ENCODE measurements at regions not wholly inside any gene's neighbourhood (a gene's known extent, or its start where the extent isn't known, plus 50 kb on each side); places are given as distances from the start of the nearest gene placed in this dataset.

DNA sequence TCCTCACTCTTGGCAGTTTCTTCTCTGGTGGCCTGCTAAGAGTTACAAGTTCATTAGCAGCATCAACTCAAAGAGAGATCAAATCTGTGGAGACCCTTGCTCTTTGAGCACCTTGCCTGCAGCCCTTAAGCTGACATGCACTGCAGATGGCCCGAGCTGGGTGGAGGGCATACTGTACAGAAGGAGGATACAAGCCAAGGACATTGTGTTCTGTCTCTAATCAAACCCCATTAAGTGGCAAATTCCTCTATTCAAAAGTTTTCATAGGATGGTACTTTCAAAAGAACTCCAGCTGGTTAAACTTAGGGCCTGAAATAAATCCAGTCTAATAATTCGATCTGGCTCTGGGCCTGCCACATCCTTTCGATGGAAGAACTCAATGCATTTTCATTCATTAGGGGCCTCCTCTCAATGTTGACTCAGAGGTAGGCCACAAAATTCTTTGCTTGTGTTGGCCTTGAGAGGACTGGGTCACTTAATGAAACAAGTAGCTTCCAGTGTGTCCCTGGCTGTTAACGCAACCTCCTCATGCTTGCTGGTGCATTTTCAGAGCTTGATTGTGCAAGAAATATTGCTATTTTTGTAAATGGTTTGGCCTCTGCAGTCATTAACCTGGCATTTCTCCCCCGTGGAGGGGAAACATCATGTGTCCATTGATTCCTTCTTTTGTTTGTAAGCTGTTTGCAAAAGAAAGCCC, 318.2 kb downstream of the NUAK1 start:
- DNase-seq = peak; percentile 31 to 39 (median 34)

DNA sequence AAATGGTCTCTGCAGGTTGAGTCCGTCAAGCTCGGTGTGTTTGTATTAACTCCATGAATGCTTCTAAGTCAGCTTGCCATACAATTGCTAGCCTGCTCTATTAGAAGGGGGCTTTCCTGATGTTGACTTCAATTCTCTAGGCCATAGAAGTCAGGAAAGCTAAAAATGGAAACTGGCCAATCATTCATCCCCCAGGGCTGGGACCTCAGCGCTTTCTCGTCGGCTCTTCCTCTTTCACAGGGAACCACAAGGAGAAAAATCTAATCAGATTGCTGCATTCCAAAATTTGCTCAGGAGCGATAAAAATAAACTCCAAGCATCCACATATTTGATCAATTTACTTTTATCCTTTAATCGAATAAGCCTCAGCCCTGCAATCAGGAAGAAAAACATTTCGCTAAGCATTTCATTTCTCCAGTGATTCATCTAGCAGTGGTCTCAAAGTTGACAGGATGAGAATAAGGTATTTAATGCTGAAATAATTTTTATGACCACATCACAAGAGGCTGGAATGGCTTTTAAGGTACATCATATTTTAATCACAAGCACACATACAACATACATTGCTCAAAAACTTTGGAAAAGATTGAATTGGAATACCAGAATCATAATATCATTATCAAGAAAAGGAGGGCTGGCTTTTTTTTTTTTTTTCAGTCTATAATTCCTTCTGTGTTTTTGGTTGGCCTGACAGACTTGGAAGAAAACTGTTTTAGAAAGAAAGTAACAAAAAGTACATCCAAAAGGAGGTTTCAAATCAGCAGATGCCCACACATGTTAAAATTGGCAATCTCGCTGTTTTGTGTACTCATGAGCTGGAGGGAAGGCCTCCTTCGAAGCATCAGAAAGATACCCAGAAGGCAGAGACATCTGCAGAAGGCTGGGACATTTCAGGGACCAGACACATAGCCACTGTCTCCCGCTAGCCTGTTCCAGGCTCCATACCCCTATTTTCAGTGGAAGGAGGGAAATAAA, 316.3 kb downstream of the NUAK1 start:
- peak; percentile 52 to 60 (median 53) for DNase-seq

DNA sequence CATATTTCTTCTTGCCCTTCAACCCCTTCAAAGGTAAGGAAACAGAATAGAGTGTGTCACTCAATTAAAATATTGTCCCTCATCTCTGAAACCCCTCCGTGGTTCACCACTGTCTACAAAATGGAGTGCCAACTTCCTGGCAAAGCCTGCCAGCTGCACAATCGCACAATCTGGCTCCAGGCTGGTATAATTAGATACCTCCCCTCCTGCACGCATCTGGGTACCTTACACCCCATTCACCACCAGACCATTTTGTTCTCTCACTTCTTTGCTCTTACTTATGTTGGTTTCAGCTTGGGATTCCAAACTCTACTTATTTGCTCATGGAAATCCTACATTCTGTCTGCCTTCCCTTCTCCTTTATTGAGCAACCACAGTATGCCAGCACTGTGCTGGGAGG, 314.9 kb downstream of the NUAK1 start:
- no peak for DNase-seq

DNA sequence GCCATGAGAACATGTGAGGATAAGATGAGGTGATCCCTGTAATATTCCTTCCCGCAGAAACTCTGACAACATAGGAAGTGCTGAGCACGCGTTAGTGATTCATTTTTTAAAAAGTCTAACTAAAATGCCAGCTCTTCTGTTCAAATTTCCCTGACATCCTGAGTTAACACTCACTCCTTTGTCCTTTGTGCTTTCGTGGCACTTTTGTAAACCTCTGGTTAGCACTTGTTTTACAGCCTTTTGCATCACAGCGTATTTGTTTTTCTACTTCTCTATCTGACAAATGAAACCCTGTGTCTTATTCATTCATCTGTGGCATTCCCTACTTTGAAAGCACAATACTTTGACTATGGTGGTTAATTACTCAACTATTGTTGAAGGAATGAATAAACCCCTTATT, 313.6 kb downstream of the NUAK1 start:
- peak in 1 of 3 donors; percentile 35 for DNase-seq

DNA sequence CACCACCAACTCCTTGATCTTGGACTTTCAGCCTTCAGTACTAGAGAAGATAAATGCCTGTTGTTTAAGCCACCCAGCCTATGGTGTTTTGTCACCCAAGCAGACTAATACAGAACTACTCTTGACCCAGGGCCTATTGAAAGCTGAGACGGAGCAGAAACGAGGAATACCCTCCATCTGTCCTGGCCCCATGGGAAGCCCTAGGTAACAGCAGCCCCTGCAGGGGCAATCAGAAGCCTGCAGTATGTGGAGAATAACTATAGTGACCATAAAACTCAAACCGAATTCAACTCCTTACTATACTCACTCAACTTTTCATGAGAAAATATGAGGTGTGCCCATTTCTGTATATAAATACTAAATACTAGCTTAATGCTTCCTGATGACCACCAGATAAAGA, 307.4 kb downstream of the NUAK1 start:
- DNase-seq = no peak

DNA sequence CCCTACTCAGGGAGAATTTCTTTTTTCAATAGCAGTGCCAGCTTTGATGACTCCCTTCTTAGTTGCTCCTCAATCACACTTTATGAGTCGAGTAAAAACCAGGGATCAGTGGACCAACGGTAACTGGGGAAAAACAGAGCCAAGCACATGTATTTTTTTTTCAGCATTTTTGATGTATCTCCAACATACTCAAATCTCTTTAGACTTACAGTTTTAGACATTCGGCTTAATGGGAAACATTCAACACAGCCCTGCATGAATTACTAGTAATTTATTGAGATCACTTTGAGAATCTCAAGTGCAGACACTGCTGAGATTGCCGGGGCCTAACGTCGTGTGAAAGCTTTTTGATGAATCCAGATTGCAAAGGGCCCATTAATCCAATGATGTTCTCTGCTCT, 306.7 kb downstream of the NUAK1 start:
- no peak for DNase-seq

DNA sequence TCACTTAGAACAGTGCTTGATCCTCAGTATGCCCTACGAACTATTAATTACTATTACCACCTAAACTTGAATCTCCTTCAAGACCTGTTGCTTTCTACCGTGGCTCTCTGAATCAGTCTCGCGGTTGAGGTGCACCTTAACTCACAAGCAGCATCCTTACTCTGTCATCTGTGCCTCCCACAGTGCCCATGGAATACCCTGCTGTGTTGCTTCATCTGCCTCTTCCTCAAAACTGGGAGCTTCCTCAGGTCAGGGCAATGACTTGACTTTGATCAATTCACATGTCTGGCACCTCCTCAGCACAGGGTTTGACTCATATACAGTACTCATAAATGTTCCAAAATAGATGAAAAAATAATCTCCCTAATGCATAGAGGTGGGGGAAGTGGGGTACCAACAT, 305.9 kb downstream of the NUAK1 start:
- DNase-seq = peak; percentile 64 to 71 (median 69)

DNA sequence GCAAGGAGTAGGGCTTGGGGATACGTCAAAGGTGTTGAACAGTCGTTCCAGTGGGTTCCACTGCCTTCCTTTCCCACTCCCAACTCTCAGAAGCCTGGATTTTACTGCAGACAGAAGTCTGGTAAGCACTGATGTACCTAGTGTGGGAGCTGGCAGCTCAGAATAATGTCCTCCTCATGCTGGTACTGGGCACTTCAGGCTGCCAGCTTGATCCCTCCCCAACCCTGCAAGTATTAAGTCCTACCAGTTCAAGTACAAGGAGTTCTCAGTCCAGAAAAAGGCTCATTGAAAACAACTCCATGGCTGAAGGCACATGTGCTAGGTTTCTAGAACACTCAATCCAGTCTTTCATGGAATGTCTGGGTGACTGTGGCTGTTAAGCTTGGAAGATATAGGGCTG, 304.3 kb downstream of the NUAK1 start:
- no peak for DNase-seq

DNA sequence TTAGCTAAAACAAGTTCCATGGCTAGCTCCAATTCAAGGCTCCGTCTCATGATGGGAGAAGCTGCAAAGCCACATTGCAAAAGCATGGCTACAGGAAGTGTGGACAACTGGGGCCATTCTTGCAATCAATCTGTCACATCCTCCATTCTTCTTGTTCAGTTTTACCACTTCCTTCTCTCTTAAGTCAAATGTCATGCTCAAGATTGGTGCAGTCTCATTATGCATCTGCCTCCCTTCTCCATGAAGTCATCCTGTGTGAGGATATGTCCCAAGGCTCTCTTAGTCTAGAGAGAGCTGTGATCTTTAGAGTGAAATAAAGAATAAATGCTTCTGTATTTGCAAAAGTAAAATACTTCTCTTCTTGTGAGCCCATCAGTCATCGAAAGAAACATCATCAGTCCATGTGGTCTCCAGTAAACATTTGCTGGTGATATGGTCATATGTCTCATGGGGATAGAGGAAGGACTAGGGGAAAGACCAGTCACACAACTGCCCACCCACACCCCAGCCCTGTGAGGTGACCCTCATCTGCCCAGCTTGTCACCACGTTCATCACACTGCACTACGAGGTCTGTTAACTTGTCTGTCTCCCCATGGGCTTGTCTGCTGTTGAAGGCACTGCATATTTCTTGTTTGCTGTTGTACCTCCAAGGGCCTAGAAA, 303.0 kb downstream of the NUAK1 start:
- peak; percentile 67 to 79 (median 75) for DNase-seq

DNA sequence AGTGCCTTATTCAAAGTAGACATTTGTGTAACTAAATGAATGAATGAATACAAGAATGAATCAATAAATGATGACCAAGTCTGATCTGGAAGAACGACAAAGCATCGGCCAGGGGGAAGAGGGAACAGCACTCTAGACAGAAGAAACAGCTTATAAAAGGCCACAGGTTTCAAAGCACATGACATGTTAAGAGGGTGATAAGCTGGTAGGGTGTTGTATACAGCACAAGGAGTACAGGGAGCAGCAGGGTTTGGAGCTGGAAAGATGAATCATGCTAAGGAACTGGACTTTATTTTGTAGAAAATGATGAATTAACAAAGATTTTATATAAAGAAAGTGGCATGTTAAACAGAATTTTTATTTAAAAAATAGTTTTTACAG, 302.5 kb downstream of the NUAK1 start:
- DNase-seq = no peak

DNA sequence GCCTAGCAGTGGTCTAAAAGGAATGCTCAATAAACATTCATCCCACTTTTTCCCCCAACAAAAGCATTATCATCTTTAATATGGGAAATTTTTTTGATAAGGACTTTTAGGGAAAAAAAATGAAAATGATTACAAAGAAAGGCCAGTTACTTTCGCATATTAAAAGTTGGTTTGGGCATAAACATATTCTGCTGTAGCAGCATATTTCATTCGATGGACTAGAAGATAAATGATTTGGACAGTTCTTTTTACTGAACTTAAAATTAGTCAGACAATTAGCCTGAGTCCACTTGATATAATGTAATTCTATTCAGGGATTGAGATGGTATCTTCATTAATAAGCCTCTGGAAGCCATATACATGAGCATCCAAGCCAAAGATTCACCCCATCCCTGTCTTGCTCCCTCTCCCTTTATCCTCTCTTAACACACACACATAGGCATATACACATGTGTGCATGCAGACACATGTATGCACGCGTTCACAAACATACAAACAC, 299.1 kb downstream of the NUAK1 start:
- no peak for DNase-seq

DNA sequence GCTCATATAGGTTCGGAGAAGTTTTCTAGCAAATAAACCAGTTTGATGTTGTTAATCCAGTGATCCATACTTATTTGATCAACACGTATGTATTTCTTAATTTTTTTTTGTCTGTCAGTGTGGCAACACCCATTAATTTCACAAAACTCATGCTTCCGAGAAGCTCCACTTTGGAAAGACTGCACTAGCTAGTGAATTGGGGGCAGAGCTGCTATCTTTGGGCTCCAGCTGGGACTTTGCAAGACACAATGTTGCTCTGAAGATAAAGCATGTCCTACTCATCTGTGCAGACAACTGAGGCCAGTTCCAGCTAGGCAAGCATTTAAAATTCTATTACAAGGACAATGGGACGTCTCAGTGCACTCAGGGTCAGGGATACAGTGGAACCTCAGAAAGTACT, 298.4 kb downstream of the NUAK1 start:
- DNase-seq = no peak

DNA sequence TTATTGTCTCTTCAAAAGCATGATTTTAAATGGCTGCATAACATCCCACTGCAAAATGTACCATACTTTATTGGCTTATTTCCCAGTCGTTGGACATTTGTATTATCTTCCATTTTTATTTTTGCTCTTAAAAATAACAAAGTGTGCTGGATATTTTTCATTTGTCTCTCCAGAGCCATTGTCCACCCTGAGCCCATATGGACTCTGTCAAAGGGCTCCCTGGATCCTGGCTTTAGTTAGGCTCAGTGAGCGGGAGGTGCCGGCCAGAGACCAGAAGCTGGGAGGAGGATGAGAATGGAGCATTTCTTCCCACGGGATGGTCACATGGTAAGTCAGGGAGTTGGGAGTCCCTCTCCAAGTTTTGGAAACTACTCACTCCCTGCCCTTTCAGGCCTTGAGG, 296.9 kb downstream of the NUAK1 start:
- DNase-seq = no peak

DNA sequence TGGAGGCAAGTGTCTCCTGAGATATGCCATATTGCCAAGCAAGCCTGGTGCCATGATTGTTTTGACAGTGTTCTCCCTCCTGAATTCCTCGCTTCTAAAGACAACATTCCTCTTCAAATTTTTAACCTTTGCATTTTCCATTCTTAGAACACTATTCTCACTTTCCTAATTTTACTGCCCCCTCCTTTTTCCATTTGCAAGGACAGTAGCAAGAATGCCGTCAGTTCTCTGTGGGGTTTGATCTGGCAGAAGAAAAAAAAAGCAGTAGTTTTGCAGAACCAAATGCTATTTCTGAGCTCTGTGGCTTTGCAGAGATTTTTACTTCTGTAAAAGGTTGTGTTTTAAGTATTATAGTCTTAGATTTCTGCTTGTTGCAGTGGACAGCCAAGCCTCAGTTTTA, 295.2 kb downstream of the NUAK1 start:
- no peak for DNase-seq

DNA sequence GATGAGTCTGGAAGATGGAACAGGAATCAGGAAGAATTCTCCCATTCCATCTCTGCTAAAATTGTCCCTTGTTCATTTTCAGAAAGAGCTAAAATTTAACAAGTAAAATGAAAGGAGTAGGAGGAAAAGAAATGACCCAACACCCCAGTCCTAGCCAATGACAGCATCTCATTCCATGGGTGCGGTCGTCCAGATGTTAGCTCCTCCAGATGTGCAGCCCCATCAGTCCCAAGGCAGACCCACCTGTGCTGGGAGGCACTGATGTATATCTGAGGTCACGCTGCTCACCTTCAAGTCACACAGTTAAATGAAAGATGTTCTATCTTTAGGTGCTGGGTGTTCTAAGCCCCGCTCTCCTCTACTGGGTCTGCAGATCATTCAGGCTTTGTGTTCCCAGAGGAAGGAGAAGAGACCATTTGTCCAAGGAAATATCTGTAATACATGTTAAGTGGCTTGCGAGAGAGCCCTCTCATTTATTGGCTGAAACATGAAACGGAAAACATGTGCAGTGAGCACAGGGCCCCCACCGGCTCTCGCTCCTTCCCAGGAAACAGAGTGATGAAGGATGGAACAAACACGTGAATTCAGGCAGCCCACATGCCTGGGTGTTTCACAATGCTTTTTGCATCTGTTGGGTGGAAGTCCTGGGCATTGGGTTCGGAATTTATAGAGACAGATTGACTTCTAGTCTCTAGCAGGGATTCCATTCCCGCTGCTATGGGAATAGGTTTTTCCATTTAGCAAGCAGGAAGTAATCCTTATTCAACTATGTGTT, 294.6 kb downstream of the NUAK1 start:
- DNase-seq = no peak

DNA sequence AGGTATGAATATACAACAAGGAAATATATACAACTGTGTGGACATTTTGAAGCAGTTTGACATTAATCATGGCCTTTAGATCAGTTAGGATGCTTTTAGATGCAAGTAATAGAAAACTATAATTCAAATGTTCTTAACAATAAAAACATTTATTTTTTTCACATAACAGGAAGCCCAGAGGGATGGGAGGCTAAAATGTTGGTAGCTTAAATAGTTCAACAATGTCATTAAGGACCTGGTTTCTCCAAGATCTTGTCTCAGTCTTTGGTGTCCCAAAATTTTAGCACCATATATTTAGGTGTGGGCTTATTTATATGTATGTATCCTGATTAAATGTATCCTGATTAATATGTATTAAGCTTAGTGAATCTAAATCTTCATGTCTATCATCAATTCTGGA, 292.4 kb downstream of the NUAK1 start:
- DNase-seq = no peak

DNA sequence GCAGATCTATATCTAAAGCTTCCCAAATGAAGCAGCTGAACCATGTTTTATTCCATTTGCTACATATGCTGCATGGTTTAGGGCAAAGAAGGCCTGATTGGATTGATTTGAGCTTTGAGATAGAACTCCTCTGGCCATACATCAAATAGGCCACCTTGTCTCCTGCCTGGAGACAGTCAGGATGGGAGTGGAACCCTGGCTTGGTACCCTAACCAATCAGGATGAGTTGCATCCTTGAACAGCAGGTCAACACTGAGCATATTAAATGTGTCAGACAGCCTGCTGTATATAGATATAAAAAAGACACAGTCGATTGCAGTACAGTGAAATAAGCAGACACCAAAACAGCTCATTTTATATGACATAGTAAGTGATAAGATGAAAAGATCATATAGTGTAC, 291.7 kb downstream of the NUAK1 start:
- DNase-seq = no peak

DNA sequence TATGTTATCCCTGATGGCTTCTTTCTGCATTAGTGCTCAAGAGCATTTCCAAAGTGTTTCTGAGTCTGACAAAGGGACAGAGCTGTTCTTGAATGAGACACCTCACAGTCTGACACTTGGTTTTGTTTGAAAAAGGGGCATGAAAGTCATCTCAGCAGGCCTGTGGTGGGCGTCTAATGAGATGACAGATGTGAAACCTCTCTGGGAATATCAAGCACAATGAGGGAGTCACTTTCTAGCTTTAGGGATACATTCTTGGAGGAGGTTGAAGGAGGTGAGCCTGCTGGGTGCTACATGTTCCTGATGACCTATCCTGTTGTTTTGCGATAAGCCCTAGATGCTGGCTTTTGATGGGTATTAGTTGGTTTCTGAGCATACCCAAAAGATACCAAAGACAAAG, 290.5 kb downstream of the NUAK1 start:
- DNase-seq = no peak

DNA sequence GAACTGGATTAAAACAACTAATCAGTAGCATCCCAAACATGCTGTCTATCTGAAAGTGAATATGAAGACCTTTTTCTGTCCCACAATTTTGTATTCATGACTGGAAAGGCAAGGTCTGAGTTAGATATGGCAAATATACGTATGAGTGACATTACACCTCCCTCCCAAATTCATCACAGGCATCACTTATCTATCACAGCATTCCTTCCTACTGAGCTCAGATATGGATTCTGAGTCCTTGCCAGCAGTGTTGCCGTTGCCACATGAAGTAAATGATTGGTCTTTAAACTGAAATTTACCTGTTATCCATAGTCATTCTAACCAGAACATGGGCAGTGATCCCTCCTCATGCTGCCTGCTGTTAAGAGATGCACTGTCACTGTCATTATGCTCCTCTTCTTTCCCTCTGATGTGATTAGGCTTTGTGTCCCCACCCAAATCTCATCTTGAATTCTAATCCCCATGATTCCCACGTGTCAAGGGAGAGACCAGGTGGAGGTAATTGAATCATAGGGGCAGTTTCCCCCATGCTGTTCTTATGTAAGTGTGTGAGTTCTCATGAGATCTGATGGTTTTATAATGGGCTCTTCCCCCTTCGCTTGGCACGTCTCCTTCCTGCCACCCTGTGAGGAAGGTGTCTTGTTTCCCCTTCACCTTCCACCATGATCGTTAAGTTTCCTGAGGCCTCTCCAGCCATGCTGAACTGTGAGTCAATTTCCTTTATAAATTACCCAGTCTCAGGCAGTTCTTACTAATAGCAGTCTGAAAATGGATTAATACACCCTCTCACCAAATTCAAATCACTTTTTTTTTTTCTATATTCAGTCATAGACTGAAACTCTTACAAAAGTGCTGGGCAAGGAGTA, 288.4 kb downstream of the NUAK1 start:
- DNase-seq = no peak

DNA sequence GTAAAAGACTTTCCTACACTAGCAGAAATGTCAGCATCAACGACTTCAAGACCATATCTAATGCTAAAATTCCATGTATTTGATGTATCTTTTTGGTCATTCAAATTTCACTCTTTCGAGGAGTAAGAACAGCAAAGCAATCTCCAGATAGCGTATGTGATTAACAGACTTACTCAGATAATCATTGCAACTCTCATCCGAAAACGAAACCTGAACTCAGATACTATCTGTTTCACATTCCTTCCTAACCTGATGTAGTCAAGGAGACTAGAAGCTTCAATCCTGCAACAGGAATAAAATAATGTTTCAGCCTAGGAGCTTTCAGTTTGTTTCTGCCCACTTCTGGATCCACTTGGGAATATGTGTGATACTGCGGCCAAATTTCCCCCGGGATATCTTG, 286.3 kb downstream of the NUAK1 start:
- no peak for DNase-seq

DNA sequence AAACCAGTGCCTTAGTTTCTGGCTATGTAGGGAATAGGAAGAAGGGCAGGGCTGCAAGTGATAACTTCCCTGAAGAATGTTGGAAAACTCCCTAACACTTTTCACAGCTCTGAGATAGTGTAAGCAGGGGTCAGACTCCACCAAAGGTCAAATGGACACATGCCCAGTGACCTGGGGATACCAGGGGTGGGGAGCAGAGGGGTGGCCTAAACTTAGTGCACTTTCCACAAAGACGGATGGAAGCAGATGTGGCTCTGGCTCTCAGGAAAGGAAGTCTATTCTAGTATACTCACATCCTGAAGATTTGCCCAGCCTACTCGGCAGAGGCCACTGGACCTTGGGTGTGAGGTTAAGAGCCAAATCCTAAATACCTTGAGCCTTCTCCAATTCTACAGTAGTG, 285.8 kb downstream of the NUAK1 start:
- no peak for DNase-seq

DNA sequence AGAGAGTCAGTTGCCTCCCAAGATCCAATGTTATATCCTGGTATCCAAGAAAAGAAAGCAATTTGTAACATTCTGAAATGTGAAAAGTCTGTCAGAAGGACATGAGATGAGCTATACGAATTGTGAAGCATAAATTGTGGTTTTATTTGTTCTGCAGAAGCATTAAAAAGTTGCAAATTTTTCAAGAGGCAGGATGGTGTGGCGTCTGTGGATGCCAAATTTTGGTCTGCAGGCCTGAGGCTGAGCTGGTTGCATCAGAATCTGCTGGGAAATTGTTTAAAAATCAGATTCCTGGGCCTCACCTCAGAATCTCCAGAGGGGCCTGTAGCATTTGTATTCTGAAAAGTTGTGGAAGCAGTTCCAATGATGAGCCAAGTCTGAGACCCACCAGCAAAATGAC, 284.7 kb downstream of the NUAK1 start:
- no peak for DNase-seq

All from suppressor macrophage treated with lipopolysaccharide for 1 hour (primary cell).